HG03196 (cell line): ENCODE measurements at regions not wholly inside any gene's neighbourhood (a gene's known extent, or its start where the extent isn't known, plus 50 kb on each side); places are given as distances from the start of the nearest gene placed in this dataset.
"Not testable (repeated sequence)": the region's sequence is repeated elsewhere in the genome, so short reads cannot be mapped to it uniquely, and the experiment has no call there.

Experiments used
- ATAC-seq: cut with Tn5 transposase; IDR thresholded peaks from one replicate; pipeline ENCODE4 v1.9.1; 2021; ENCODE audit not compliant: unreplicated experiment

DNA sequence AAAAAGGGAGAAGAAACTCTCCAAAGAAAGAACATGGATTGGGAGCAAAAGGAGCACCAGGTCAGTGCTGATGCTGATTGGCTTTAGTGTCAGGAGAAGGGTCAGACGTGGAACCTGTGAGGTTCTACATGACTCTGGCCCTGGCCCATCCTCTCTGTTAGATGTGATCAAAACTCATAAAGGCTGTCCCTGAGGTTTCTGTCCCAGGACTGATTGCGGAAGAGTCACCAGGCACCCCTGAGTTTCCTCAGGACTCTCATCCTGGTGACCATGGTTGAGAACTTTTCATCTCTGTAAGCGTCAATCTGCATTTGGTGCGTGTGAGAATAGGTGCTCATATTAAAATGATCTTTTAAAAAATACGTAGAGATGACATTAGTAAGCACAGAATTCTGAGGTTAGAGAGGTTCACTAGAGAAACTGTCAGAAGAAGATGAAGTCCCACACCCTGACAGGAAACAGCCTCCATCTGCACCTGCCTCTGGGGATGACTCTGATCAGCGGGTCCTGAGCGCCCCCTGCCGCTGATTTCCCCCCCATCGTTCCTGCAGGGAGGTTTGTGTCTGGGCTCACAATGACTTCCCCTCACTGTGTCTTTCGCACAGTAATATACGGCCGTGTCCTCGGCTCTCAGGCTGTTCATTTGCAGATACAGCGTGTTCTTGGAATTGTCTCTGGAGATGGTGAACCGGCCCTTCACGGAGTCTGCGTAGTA lies 741.8 kb downstream of the TMEM121 start:
- ATAC-seq, result no peak

DNA sequence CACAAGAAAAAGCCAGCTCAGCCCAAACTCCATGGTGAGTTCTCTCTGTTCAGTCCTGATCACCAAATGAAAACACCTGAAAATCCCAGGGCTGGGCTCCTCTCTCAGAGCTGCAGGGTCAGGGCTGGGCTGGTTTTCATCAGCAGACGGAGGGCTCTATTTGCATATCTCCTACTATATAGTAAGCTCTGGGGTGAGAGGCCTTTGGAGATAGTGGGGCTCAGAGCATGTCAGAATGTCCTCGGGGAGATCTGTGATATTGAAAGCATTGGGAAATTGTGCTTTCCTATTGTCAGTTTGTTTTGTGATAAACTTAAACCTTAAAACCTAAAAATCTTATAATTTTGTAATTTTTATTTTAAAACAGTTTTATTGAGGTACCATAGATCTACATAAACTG lies 742.6 kb downstream of the TMEM121 start:
- ATAC-seq, result no peak

DNA sequence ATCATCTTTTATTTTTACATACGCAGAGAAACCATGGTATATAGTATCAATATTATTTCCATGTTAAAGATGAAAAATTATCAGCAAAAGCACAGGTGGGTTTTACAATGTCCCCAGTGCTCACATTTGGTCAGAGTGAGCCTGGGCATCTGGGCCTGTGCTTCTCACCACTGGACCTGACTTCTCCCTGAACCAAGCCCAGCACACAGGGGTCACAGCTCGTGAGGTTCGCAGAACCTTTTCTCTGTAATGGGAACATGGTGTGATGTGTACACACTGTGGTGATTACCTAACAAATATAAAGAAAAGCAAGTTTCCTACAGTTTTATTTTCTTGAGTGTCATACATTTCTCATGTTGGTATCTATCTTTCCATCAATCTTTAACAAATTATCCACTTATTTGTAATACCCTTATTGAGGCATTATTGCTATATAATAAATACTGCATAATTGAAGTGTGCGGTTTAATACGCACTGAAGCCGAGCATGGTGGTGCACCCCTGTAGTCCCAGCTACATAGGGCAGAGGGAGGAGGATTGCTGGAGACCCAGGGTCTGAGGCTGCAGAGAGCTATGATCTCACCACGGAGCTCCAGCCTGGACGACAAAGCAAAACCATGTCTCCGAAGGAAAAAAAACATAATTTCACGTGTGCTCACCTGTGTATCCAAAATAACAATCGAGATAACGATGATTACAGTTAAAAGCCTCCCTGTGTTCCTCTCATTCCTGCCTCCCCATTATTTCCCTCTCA lies 743.2 kb downstream of the TMEM121 start:
- no peak for ATAC-seq

DNA sequence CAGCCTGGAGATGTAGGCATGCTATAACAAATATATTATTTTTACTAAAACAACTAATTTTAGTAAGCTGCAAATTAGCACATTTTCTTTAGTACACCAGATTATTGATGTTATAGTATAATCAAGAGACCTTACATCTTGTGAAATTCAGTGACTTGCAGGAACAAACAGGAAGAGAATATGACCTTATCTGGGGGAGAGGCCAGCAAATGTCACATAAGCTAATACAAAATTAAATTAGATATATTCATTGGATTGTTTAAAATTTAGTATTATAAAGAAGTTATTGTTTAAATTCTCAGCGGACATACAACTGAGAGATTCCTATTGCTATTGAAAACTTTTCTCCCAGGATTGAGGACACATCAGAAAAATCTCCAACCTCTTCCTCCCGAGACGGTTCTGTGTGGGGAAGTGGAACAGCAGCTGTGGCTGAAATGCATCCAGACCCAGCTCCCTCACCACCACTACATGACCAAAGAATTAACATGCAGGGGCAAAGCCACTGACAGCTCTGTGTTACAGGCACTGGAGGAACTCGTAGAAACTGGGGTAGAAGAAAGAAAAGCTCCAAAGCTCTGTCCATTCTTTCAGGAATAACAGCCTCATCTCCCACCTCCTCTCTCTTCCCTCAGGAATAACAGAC lies 744.2 kb downstream of the TMEM121 start:
- not testable (repeated sequence) for ATAC-seq

DNA sequence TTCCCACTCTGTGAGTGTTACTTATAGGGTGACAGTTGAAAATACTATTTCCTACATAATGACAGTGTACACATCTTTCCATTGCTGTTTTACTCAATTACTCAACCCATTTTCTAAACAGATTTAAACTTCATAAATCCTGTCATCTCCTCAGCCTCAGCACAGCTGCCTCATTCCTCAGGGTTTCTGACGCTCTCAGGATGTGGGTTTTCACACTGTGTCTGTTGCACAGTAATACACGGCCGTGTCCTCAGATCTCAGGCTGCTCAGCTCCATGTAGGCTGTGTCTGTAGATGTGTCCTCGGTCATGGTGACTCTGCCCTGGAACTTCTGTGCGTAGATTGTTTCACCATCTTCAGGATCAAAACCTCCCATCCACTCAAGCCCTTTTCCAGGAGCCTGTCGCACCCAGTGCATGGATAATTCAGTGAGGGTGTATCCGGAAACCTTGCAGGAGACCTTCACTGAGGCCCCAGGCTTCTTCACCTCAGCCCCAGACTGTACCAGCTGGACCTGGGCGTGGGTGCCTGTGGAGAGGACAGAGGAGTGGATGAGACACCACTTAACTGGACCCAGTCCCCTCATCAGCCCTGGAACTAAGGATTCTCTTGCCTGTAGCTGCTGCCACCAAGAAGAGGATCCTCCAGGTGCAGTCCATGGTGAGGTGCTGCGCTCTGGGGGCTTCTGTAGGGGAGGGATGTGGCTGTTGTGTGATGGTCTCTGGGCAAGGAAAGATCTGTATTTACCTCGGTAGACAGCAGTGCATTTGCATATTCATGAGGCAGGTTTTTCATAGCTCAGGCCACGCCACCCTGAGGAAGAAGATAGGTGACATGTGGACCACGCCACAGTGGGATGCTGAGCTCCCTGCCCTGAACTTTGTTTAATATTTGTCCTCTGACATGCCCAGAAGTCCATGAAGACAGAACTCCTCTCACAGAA lies 750.2 kb downstream of the TMEM121 start:
- no peak for ATAC-seq

DNA sequence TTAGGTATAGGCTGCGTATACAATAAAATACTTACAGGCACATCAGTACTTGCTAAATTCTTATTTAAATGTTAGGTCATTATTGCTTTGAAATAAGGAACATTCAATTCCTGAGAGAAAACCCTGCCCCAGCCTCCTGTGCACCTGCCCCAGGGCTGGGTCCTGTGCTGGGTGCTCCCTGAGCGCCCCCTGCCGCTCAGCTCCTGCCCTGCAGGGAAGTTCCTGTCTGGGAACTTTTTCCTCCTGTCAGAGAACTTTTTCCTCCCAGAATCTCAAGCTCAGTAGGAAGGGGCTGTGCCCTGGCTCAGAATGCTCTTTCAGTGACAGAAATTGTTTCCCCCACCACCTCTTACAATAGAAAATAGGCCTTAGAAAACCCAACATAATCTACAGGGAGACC lies 751.1 kb downstream of the TMEM121 start:
- ATAC-seq, result no peak

DNA sequence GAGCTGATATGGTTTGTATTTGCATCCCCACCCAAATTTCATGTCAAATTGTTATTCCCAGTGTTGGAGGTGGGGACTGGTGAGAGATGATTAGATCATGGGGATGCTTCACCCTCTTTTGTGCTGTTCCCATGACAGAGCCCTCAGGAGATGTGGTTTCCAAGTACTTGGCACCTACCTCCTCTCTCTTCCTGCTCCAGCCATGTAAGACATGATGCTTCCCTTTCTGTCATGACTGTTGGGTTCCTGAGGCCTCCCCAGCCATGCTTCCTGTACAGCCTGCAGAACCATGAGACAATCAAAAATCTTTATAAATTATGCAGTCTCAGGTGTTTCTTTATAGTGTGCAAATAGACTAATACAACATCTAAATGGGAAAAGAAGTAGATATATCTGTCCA lies 754.5 kb downstream of the TMEM121 start:
- ATAC-seq, result no peak

DNA sequence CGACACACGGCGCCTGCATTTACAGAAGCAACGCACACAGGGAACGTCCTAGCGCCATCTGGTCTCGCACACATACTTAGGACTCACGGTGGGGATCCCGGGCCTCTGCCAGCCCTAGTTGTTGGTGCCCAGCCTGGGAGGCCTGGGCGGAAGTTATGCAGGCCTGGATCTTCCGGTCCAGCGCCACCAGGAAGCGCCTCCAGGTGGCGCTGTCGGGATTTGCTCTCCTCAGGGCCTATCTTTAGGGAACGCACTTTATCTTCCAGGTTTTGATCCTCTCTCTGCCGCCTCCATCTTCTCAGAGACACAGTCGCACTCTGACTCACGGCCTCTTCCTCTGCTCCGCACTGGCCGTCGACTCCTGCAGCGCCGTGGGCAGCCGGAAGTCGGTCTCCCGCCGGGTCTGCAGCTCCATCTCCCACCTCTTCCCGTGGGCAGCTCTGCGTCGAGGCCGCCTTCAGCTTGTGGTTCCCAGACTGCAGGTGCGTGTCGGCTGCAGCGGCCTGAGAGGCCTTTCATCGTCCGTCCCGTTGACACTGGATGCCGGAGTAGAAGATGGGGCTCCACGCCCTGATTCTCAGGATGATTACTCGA lies 760.4 kb downstream of the TMEM121 start:
- ATAC-seq, result no peak

DNA sequence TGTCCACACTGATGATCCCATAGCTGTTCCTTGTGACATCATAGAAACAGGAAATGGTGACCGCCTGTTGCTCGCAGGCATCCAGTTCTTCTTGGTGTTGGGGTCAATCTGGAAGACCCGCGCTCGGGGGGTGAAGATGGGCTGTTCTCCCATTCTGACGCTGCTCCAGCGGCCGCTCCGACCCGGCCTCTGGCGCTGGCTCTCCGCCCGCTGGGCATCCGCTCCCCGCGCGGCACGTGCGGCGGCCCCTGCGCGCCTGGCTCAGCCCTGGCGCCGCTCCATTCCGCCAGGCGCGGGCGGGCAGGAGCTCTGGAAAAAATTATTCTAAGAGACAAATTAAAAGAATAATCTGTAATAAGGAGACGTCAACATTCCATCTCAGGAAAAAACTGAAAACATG lies 761.1 kb downstream of the TMEM121 start:
- ATAC-seq, result no peak

DNA sequence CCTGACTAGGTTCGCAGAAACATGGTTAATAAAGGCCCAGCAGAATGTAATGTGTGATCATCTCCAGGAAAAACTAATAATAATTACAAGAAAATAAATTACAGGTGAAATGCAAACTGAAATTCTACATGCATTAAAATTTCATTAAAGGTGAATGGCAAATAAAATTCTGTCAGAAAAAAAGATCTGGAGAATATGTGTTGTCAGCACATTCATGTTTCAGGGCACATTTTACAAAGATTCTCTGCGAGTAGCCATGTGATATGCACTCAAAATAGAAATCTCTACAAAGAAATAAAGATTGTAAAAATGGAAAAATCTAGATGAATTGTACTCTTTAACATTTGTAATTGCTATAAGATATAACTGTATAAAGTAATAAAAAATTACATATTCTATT lies 765.2 kb downstream of the TMEM121 start:
- no peak for ATAC-seq

DNA sequence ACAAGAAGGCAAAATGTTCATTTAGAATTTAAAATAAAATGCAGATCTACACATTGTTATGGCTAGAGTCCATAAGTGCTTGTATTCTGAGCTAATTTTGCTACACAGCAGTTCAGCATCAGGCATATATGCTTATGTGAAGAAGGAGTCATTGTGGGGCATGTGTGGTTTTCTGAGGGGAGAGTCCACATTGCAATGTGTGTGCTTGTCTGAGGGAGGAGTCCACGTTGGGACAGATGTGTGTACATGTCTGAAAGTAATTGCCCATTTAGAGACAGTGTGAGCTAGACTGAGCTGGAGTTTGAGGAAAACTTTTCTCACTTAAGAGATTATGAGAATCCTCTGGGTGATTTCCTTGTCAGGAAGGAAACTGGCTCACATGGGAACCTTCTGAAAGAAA lies 767.9 kb downstream of the TMEM121 start:
- ATAC-seq, result no peak

DNA sequence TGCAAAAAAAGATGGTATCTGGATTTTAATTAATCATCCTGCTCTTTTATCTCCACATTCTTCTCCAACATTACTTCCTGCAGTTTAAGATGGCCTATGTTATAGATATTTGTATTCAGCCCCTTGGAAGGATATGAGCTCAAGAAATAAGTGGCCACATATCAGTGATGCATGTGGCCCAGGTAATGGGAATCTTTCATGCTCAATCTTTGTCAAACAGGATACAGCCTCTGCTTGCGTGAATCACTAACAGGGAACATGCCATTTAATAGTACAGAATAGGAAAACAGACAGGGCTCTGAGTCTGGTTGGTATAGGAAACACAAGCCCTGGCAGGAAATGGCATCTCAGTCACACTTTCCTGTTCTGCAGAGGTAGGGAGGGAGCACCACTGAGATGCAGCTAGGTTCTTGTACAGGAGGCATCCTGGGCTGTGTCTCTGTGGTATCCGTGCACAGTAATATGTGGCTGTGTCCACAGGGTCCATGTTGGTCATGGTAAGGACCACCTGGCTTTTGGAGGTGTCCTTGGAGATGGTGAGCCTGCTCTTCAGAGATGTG lies 774.6 kb downstream of the TMEM121 start:
- not testable (repeated sequence) for ATAC-seq

DNA sequence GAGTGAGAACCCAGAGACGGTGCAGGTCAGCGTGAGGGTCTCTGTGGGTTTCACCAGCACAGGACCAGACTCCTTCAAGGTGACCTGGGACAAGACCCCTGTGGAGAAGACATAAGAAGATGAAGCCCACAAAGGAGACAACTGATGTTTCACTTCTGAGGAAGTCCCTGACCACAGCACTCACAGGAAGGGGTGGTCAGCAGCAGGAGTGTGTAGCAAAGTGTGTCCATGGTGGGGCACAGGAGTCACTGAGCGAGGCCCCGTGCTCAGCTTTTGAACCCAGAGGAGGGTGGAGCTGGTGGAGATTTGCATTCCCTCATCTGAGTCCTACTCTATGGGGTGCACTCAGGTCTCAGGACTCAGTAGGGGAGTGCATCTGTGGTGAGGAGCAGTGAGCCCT lies 775.2 kb downstream of the TMEM121 start:
- ATAC-seq, result not testable (repeated sequence)

DNA sequence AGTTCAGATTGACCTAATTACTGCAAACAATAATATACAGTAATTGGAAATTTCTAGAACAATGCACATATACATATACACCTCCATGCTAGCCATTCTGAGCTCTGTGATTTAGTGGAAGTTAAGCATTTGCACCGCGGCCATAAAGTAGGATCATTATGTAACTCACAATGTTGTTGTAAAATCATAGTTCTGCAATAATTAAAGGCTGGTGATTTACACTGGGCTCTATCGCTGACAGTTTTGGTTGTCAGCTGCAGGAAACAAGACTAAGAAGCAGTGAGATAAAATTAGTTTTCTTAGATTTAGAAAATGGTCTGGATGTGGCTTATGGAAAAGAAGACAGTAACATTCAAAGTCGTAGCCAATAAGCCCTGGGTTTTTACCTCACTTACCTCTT lies 776.3 kb downstream of the TMEM121 start:
- ATAC-seq, result no peak

DNA sequence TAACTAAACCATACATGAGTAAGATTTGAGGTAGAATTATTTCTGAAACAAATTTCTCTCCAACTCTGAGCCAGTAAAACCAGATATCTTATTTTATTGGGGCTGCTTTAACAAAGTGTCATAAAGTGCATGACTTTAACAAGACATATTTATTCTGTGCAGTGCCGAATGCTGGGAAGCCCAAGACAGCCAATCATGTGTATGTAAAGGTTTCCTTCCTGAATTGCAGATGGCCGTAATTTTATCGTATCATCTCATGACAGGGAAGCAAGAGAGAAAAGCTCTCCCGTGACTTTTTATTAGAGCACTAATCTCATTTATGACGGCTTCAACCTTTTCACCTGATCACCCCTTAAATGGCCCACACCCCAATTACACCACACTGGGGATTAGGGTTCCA lies 777.9 kb downstream of the TMEM121 start:
- no peak for ATAC-seq

DNA sequence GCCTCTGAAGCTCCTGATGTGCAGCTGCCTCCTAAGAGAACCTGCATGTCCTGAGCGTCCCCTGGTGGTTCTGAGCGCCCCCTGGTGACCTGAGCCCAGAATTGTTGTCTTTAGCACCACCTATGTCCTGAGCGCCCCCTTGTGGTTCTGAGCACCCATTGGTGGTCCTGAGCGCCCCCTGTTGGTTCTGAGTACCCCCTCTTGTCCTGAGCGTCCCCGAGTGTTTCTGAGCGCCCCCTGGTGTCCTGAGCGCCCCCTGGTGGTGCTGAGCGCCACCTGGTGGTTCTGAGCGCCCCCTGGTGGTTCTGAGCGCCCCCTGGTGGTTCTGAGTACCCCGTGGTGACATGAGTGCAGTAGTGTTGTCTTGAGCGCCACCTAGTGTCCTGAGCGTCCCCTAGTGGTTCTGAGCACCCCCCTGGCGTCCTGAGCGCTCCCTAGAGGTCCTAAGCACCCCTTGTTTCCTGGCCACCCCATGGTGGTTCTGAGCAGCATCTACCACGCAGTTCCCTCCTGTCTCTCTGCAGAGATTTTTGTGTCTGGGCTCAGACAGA lies 782.5 kb downstream of the TMEM121 start:
- ATAC-seq, result peak; percentile 69

DNA sequence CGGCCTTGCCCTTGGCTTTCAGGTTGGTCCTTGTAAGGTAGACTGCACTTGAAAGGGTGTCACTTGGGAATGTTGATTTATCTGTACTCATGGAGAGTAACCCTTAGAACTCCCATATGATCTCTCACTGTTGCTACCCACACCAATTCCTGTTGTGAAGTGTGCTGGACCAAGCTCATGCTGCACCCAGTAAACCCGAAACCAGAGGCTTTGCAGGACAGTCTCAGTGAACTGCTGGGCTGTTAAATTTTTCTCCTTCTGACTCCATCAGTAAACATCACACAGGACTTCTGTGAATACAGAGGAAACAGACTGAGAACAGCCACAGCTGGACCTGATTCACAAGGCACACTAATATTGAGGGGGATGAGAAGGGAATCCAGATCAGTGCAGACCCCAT lies 783.0 kb downstream of the TMEM121 start:
- peak; percentile 11 for ATAC-seq

DNA sequence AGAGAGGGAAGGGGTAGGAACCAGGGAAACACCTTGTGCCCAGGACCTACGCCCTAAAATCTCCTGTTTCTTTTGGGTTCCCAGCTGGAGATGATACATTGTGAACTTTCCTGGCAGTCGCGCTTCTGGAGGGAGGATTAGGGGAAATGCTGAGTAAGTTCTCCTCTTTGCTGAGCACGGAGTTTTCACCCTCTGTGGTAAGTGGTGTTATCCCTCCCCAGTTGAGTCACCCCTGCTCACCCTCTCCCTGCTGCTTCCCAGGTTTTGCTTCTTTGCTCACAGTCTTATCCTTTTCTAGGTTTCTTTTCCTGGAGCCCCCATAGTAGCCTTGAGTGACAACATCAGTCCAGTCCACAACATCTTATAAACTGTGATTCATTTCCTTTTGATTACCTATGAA lies 789.1 kb downstream of the TMEM121 start:
- no peak for ATAC-seq

DNA sequence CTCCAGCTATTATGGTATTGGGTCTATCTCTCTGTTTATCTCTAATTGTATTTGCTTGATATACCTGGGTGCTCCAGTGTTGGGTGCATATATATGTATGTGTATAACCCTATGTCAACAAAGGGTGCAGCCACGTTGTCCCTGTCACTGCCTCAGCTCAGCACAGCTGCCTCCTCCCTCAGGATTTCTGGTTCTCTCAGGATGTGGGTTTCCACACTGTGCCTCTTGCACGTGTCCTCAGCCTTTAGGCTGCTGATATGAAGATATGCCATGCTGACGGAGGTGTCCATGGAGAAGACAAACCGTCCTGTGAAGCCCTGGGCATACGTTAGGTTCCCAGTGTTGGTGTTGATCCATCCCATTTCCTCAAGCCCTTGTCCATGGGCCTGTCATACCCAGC lies 791.2 kb downstream of the TMEM121 start:
- no peak for ATAC-seq

DNA sequence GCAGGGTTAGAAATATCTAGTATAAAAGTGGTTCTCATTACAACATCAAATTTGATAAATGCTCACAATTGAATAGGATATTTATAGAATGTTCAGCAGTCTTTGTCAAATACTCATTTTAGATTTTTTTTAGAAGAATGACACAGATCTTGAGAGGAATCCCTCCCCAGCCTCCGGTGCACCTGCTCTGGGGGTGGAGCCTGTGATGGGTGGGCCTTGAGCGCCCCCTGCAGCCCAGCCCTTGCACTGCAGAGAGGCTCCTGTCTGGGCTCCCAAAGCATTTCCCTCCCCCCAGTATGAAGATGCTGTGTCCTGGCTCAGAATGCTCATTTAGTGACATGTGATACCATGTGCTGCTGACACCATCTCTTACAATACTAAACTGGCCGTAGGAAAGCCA lies 792.3 kb downstream of the TMEM121 start:
- ATAC-seq, result no peak
